ENCODE measurements at regions not wholly inside any gene's neighbourhood (a gene's known extent, or its start where the extent isn't known, plus 50 kb on each side); places are given as distances from the start of the nearest gene placed in this dataset.

GRCh38 chr3:64905906-64906410 is 218.2 kb upstream of the ADAMTS9 start:
- no peak for DNase-seq

DNA sequence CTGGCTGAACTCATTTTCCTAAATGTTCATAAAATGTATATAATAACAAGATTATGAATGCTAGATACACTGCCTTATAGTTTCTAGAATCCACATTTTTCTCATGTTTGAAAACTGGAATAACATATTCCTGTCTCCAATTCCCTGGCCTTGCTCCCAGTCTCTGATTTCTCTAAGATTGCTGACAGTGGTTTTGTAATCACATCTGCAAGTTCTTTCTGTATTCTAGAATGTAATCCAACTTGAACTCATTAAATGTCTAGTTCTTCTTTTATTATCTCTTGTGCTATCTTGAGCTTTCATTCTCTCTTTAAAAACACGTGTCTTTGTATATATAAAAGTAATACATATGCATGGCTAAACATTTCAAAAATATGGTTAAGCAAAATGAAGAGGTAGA is 215.2 kb upstream of the ADAMTS9 start:
- DNase-seq: no peak

DNA sequence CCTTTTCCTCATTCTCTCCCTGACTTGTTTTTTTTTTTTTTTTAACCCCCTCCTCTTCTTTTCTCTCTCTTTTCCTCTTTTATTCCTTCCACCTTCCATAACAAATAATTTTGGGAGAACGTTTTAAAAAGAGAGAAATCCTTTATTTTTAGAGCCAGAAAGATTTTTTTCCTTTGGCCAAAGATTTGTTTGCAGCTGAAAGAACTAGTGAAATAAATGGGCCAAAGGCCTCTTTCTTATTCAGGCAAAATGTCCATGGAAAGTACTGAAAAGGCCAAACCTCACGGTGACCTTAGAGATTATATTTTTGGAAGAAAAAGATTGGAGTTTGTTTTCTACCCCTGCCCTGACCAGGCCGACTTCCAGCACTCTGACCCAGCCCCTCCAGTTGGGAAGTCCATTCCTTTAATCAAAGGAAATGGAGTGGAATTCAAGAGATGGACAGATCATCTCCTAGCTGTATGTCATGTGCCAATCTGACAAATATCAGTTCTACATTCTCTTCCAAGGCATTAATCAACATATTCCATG is 214.3 kb upstream of the ADAMTS9 start:
- no peak for DNase-seq

DNA sequence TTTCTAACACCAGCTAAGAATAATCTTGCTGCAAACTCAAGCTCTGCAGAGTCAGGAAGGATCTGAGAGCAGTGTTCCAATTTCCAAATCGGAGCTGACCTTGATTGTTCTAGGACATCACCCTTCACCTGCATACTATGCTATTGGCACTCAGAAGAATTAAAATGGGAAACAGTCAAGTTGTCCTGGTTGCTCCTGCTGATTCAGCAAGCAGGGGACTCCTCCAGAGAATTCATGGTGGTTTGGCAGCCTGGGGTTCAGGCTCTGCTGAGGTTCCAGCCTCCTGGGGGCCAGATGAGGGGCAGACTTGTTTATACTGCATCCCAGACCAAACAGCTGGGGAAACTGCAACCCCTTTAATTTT is 213.7 kb upstream of the ADAMTS9 start:
- no peak for DNase-seq

GRCh38 chr3:64900617-64901521 is 213.1 kb upstream of the ADAMTS9 start:
- no peak for DNase-seq

DNA sequence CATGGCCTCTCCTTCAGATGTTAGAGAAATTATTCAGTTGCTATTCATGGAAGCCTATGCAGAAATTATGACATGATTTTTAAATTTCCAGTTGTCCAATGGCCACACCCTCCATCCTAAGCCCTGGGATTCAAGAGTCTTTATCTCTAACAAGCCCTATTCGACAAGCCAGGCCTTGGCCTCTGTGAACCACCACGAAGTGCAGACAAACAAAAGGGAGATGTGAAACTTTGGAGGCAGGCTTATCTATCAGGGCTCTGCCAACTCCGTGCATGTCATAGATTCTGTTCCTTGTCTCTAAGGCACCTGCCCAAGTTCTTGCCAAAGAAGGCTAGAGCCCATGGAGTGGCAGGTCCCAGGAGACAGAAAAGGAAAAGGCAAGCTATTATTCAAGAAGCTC is 212.4 kb upstream of the ADAMTS9 start:
- no peak for DNase-seq

GRCh38 chr3:64898941-64899340 is 211.1 kb upstream of the ADAMTS9 start:
- DNase-seq: no peak

- no peak for DNase-seq
These were observed 208.4 kb upstream of the ADAMTS9 start for GRCh38 chr3:64895991-64896895.

DNA sequence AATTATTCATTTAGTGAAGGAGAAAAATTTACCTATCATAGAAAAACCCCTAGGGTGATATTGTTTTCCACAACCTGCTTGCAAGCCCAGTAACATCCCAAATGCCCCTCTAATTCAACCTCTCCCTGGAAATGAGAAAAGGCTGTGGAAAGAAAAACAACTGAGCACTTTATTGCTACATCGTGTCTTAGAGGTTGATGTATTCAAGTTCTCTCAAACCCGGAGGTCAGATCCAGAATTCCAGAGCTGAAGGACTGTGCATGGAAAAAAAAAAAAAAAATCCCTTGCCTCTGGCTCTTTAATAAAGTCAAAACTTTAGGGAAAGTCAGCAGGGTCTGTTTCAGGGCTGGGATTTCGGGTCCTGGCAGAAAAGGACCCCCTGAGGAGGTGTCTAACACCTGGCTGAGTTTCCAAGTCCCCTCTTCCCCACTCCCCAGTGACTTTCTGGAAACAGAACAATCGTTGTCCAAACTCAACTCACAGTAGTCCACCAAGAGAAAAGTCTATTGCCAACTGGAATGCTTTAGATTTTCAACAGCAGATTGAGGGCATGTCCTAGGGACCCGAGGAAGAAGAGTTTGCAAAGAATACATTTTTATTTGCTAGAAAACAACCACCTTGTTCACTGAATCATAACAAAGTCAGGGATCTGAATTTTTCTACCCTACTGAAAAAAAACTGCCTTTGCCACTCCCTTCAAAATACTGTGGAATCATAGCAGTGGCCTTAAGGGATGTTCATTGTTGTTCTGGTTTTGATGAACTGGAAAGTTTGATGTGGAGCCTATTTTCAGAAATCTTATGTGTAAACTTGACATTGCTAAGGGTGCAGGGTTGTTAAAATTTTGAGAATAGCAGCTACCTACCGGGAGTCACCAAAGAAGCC is 207.5 kb upstream of the ADAMTS9 start:
- no peak for DNase-seq

DNA sequence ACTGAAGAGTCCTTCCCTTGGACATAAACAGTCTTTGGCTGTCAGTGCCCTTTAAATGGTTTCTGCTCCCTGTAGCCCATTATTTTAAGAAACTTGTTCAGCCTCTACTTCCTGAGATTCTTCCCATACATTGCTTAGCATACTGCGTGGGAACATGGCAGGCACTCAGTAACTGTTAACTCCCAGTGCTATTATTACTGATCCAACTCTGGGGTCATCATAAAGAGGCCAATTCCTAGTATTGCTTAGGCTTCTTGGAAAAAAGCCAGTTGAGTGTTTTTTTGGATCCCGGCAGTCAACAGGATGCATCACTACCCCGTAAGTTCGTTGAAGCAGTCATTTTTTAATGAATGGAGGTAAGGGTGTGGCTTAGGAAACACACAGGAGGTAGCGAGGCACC is 206.2 kb upstream of the ADAMTS9 start:
- no peak for DNase-seq

GRCh38 chr3:64892671-64893309 is 205.0 kb upstream of the ADAMTS9 start:
- no peak for DNase-seq

DNA sequence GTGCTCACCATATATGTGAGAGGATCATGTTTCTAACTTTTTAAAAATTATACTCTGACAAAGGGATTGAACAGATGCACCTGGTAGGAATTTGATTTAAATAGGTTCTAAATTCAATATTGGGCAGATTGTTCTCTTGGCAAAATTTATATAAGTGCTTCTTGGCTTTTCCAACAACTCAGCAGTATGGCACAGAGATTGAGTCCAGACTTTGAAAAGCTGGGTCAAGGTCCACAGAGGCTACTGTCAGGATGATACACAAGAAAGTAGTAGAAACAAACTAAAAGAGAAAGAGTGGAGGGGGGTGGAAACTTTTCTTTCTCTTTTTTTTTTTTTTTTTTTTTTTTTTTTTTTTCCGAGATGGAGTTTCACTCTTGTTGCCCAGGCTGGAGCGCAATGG is 203.2 kb upstream of the ADAMTS9 start:
- DNase-seq: no peak

GRCh38 chr3:64890466-64890865 is 202.7 kb upstream of the ADAMTS9 start:
- DNase-seq: no peak

- DNase-seq: no peak
These were observed 202.2 kb upstream of the ADAMTS9 start for GRCh38 chr3:64890006-64890405.

DNA sequence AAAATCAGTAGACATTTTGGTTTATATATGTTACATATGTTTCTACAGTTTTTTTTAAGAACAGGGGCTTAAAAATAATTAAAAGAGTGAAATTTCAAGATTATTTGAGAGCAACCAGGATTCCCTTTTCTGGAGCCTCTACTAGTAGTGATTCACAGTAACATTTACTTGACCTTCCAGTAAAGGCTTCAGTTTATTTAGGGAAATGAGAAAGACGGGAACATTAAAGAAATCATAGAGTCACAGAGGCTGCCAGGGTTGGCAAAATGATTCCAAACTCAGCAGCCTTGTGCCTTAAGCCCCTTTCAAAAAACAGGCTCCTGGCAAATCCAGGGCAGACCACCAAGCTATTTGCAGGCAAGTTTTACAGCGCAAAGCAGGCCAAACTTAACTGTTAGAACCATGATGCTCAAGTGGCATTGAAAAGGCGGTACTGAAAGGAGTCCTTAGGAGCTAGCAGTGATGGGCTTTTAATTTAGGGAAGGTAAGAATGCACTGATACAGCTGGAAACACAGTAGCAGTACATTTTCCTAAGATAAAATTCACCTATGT is 201.1 kb upstream of the ADAMTS9 start:
- no peak for DNase-seq

DNA sequence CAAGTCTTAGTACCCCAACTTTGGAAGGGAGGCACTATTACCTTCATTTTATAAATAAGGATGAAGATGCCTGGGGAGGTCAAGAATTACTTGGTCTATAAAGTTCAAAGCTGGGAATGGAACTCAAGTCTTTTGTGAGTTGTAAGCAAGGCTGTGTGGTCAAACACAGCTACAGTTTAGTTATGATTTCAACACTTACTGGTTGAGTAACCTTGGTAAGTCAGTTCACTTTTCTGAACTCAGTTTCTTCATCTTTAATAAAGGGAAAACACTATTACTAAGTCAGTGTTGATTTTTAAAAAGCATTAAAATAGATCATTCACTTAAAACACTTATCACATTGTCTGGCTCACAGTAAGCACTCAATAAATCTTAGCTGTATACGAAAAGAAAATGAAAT is 200.4 kb upstream of the ADAMTS9 start:
- no peak for DNase-seq

DNA sequence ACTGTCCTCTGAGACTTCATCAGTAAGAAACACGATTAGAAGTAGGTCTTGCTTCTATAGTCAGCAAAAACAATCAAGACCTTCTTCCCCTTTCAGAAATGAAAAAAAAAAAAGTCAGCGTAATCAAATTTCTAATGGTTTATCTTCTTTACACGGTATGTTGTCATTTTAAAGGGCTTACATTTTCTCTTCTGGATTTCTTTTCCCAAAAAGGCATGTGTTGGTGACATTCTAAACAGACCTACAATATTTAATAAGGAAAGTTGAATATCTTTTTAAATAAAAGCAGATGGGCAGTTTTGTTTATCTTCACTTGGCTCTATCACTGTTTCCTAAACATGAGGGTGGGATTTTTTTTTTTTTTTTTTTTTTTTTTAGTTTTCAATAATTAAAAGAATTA is 197.3 kb upstream of the ADAMTS9 start:
- DNase-seq: no peak

DNA sequence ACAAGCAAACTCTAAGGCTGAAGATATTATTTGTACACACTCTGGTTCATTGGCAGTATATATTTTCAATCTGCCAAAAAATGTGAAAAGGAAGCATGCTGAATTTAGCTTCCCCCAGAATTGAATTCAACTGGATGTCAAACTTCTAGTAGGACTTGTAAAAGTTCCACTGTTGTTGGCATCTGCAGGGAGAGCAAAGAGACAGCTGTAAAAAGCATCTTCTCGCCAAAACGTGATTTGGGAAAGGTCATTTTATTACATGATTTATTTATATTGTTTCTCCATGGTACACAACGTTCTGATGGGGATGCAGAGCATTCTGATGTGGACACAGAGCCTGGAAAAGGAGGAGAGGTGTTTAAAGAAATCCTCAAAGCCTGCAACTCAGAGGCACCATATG is 196.7 kb upstream of the ADAMTS9 start:
- DNase-seq: no peak

- DNase-seq: no peak
These were observed 193.1 kb upstream of the ADAMTS9 start for GRCh38 chr3:64880916-64881315.

DNA sequence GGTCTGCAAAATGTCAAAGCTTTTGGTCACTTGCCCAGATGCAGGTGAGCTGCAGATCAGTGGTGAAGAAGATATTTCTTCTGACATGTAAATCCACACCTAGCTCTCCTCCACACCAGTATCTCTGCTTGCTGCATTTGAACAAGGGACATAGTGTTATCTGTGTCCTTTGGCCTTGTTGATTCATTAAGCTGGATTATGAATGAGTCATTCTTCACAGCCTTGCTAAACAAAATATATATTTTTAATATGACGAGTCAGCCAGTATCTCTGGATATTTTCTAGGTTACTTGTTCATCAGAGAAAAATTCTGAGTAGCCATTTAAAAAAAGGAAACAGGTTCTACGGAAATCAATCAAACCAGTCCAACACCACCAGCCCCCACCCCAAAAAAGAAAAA is 190.6 kb upstream of the ADAMTS9 start:
- no peak for DNase-seq

GRCh38 chr3:64873400-64873799 is 185.6 kb upstream of the ADAMTS9 start:
- no peak for DNase-seq

- DNase-seq: no peak
These were observed 184.5 kb upstream of the ADAMTS9 start for GRCh38 chr3:64872345-64872744.
